HT1080 (cell line): ENCODE measurements at regions not wholly inside any gene's neighbourhood (a gene's known extent, or its start where the extent isn't known, plus 50 kb on each side); places are given as distances from the start of the nearest gene placed in this dataset.
"Not testable (repeated sequence)": the region's sequence is repeated elsewhere in the genome, so short reads cannot be mapped to it uniquely, and the experiment has no call there.

Experiments used
- DNase-seq: peaks from one replicate; pipeline ENCODE4 v3.0.0-alpha.2; 2015; ENCODE audit warnings: low read depth

- no peak for DNase-seq
Measured at GRCh38 chr13:37168926-37169325, 63.5 kb upstream of the CSNK1A1L start.

- no peak for DNase-seq
Measured at GRCh38 chr13:37168151-37168550, 62.7 kb upstream of the CSNK1A1L start.

GRCh38 chr13:37164635-37165034 lies 59.2 kb upstream of the CSNK1A1L start:
- DNase-seq, result no peak

GRCh38 chr13:37163641-37164265 lies 58.3 kb upstream of the CSNK1A1L start:
- DNase-seq, result no peak

GRCh38 chr13:37158481-37158880 lies 53.0 kb upstream of the CSNK1A1L start:
- no peak for DNase-seq

- DNase-seq, result not testable (repeated sequence)
Measured at GRCh38 chr13:37155613-37156097, 50.2 kb upstream of the CSNK1A1L start.
